ENCODE measurements at regions not wholly inside any gene's neighbourhood (a gene's known extent, or its start where the extent isn't known, plus 50 kb on each side); places are given as distances from the start of the nearest gene placed in this dataset.

DNA sequence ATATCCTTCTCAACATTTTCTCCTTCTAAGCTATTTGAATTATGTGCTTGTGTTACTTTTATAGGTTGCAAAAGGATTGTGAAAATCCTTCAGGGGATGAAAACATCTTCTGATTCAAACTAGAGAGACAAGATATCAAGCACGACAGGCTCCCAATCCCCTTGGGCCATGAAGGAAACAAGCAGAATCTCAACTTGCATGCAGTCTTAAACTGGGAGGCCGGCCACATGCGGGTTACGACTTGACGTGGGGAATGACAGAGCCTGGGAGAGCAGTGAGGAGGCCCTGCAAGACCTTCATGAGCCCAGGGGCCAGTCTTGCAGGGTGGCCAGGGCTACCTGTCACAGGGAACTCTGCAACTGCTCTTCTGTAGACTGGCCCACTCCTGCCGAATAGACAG, 94.4 kb downstream of the SCN11A start:
- Histone ChIP-seq H3K36me3 (ENCODE audit: control insufficient read depth, insufficient read depth, low read length) (no peaks in the 10 kb centered on the region), H3K79me1 (ENCODE audit: low read depth in 1 of 2, low read length in 2 of 2) (no peaks in the 10 kb centered on the region), H3K4ac (ENCODE audit: low read depth, low read length) (no peak overlapping the region), H3K4me1 (ENCODE audit: control insufficient read depth, insufficient read depth, low read length) (no peaks in the 10 kb centered on the region; the same call in 1 of the 2 replicates), H3K56ac (ENCODE audit: extremely low read depth, insufficient read depth, low read length) (no peak overlapping the region), H3K4me2 (ENCODE audit: low read depth, low read length) (no peak overlapping the region), H2BK20ac (ENCODE audit: low read depth, low read length) (no peak overlapping the region), H3K23ac (ENCODE audit: low read depth, low read length) (no peak overlapping the region), H3K27ac (ENCODE audit: insufficient read depth, low read length) (no peak overlapping the region), H4K91ac (ENCODE audit: insufficient read depth, low read depth, low read length) (no peak overlapping the region), H2BK5ac (ENCODE audit: low read depth, low read length, poor library complexity, severe bottlenecking) (no peak overlapping the region), H2BK15ac (ENCODE audit: low read depth, low read length) (no peak overlapping the region), H4K8ac (ENCODE audit: low read depth in 2 of 2, low read length in 2 of 2) (no peak overlapping the region), H3K4me3 (ENCODE audit: insufficient read depth, low read depth, low read length) (no peak overlapping the region), H3K9me1 (ENCODE audit: insufficient read depth, low read length) (no peaks in the 10 kb centered on the region), H2AFZ (replicated peaks; ENCODE audit: low read length, poor library complexity) (no peak overlapping the region), H4K5ac (ENCODE audit: low read depth, low read length) (no peak overlapping the region), H3K9ac (ENCODE audit: low read depth, low read length) (no peak overlapping the region), H2AK5ac (ENCODE audit: low read depth, low read length) (no peak overlapping the region), H3K18ac (ENCODE audit: low read depth, low read length) (no peak overlapping the region), H3K27me3 (ENCODE audit: control insufficient read depth, insufficient read depth, low read length) (peaks cover 3% of the 10 kb centered on the region; the same call in 1 of the 2 replicates), H3K14ac (replicated peaks; ENCODE audit: low read depth, low read length) (no peak overlapping the region), H2AK9ac (replicated peaks; ENCODE audit: low read depth, low read length, poor library complexity) (no peak overlapping the region), H4K20me1 (ENCODE audit: insufficient read depth, low read length) (no peaks in the 10 kb centered on the region), H3K9me3 (ENCODE audit: control insufficient read depth, insufficient read depth, low read length) (no peaks in the 10 kb centered on the region), H2BK120ac (ENCODE audit: low read depth, low read length) (no peak overlapping the region)
- dilution Hi-C loops (cut with HindIII; ENCODE audit: low sequenced_read_pairs, unreplicated experiment) (no loop called here), in situ Hi-C loops (cut with MboI; ENCODE audit: low sequenced_read_pairs) (no loop called here), intact Hi-C loops (cut with micrococcal nuclease) (no loop called here)
- DNase-seq (no peak), ATAC-seq (ENCODE audit: low read depth) (no peak)
- no CpG with 5 or more reads among the region's 6 CpGs for WGBS, 2 experiments (ENCODE audit: extremely low coverage in 2 of 2, insufficient read length in 1 of 2)
- CTCF ChIA-PET = no interaction called here
- no peak for TF ChIP-seq POLR2A (IDR thresholded peaks at IDR 0.05; ENCODE audit: low read depth, low read length)
- TF ChIP-seq, protein P1, sequence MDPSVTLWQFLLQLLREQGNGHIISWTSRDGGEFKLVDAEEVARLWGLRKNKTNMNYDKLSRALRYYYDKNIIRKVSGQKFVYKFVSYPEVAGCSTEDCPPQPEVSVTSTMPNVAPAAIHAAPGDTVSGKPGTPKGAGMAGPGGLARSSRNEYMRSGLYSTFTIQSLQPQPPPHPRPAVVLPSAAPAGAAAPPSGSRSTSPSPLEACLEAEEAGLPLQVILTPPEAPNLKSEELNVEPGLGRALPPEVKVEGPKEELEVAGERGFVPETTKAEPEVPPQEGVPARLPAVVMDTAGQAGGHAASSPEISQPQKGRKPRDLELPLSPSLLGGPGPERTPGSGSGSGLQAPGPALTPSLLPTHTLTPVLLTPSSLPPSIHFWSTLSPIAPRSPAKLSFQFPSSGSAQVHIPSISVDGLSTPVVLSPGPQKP (IDR thresholded peaks at IDR 0.05; ENCODE audit: borderline replicate concordance, low read depth, low read length) = no peak
- no peak for TF ChIP-seq NFE2L2 (IDR thresholded peaks at IDR 0.05; ENCODE audit: low read depth, low read length)
- no peak for TF ChIP-seq CEBPB (IDR thresholded peaks at IDR 0.05; ENCODE audit: low read depth, low read length)
- TF ChIP-seq RCOR1 (IDR thresholded peaks at IDR 0.05; ENCODE audit: insufficient replicate concordance, low read length) = no peak
- TF ChIP-seq SMC3 (IDR thresholded peaks at IDR 0.05; ENCODE audit: low read depth, low read length) = no peak
- no peak for TF ChIP-seq RFX5 (IDR thresholded peaks at IDR 0.05; ENCODE audit: low read depth, low read length)
- TF ChIP-seq, protein P2, sequence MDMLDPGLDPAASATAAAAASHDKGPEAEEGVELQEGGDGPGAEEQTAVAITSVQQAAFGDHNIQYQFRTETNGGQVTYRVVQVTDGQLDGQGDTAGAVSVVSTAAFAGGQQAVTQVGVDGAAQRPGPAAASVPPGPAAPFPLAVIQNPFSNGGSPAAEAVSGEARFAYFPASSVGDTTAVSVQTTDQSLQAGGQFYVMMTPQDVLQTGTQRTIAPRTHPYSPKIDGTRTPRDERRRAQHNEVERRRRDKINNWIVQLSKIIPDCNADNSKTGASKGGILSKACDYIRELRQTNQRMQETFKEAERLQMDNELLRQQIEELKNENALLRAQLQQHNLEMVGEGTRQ (IDR thresholded peaks at IDR 0.05; ENCODE audit: low read depth, low read length) = no peak
- TF ChIP-seq, protein P3, sequence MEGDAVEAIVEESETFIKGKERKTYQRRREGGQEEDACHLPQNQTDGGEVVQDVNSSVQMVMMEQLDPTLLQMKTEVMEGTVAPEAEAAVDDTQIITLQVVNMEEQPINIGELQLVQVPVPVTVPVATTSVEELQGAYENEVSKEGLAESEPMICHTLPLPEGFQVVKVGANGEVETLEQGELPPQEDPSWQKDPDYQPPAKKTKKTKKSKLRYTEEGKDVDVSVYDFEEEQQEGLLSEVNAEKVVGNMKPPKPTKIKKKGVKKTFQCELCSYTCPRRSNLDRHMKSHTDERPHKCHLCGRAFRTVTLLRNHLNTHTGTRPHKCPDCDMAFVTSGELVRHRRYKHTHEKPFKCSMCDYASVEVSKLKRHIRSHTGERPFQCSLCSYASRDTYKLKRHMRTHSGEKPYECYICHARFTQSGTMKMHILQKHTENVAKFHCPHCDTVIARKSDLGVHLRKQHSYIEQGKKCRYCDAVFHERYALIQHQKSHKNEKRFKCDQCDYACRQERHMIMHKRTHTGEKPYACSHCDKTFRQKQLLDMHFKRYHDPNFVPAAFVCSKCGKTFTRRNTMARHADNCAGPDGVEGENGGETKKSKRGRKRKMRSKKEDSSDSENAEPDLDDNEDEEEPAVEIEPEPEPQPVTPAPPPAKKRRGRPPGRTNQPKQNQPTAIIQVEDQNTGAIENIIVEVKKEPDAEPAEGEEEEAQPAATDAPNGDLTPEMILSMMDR (conservative IDR thresholded peaks at IDR 0.05; ENCODE audit: low read depth, low read length) = no peak
- no peak for TF ChIP-seq MXI1 (IDR thresholded peaks at IDR 0.05; ENCODE audit: borderline replicate concordance, low read depth, low read length)
- TF ChIP-seq RAD21 (IDR thresholded peaks at IDR 0.05; ENCODE audit: low read length) = no peak
- TF ChIP-seq MAZ (IDR thresholded peaks at IDR 0.05; ENCODE audit: borderline replicate concordance, low read depth, low read length) = no peak
- no peak for TF ChIP-seq FOS (IDR thresholded peaks at IDR 0.05; ENCODE audit: low read depth, low read length)
- no peak for TF ChIP-seq BHLHE40 (IDR thresholded peaks at IDR 0.05; ENCODE audit: low read depth, low read length)
- no peak for TF ChIP-seq MAFK (IDR thresholded peaks at IDR 0.05; ENCODE audit: low read depth, low read length)
- TF ChIP-seq CHD1 (IDR thresholded peaks at IDR 0.05; ENCODE audit: low read depth, low read length) = no peak
- BruUV-seq (replicated peaks) = no TSS peak
- POLR2A ChIA-PET (ENCODE audit: unreplicated experiment) = interaction anchor here (0.6 kb wide), 1 partner anchor 16 kb away, joined by 3 read pairs; no protein-coding TSS in a partner anchor

All from IMR-90 (cell line).